WTC11 (cell line): ENCODE measurements at regions not wholly inside any gene's neighbourhood (a gene's known extent, or its start where the extent isn't known, plus 50 kb on each side); places are given as distances from the start of the nearest gene placed in this dataset.

Experiments
- ATAC-seq: fragments of 200-7000 bp; cut with Tn5 transposase; 2 replicates; pipeline ENCODE4 v1.10.0; 2021; ENCODE audit warnings: mild to moderate bottlenecking, moderate library complexity
- CTCF ChIA-PET: fragments of 300-600 bp; sonication (Branson Sonifier 250); formaldehyde crosslinking; loops from one replicate; lab custom pipeline; 2021; ENCODE audit warnings: antibody characterized with exemption; lab: Charles Lee
- POLR2A ChIA-PET: fragments of 350-600 bp; sonication (Branson Sonifier 250); formaldehyde crosslinking; loops from one replicate; lab custom pipeline; 2021; ENCODE audit warnings: antibody characterized with exemption; lab: Charles Lee
- DNase-seq: peaks from one replicate; pipeline ENCODE4 v3.0.0; 2021; ENCODE audit warnings: low spot score
- H3K27ac Mint-ChIP-seq: 2 replicates; pipeline ENCODE4 v1.8.0; 2021; ENCODE audit warnings: mixed read lengths
- H3K27me3 Mint-ChIP-seq: 2 replicates; pipeline ENCODE4 v1.8.0; 2021; ENCODE audit warnings: low read depth, mild to moderate bottlenecking, moderate library complexity, mixed read lengths
- H3K36me3 Mint-ChIP-seq: 2 replicates; pipeline ENCODE4 v1.8.0; 2021; ENCODE audit warnings: mixed read lengths
- H3K4me1 Mint-ChIP-seq: 2 replicates; pipeline ENCODE4 v1.8.0; 2022; ENCODE audit warnings: mixed read lengths
- H3K4me3 Mint-ChIP-seq: 2 replicates; pipeline ENCODE4 v1.8.0; 2021; ENCODE audit warnings: mild to moderate bottlenecking, moderate library complexity, mixed read lengths
- H3K9me3 Mint-ChIP-seq: 2 replicates; pipeline ENCODE4 v1.8.0; 2021; ENCODE audit warnings: mixed read lengths
- AFF4 ChIP-seq: sonication (generic); formaldehyde crosslinking; IDR thresholded peaks from 2 replicates; pipeline ENCODE4 v1.8.1; 2023; ENCODE audit warnings: mild to moderate bottlenecking, missing genetic modification reagents, borderline replicate concordance
- ATF3 ChIP-seq: sonication (generic); formaldehyde crosslinking; conservative IDR thresholded peaks from 2 replicates; pipeline ENCODE4 v1.8.1; 2022; ENCODE audit warnings: mild to moderate bottlenecking, missing genetic modification reagents
- CBFB ChIP-seq: sonication (generic); formaldehyde crosslinking; IDR thresholded peaks from 2 replicates; pipeline ENCODE4 v1.8.1; 2022; ENCODE audit warnings: mild to moderate bottlenecking, low read depth, missing genetic modification reagents
- CREM ChIP-seq: sonication (generic); formaldehyde crosslinking; IDR thresholded peaks from 2 replicates; pipeline ENCODE4 v1.8.1; 2022; ENCODE audit warnings: mild to moderate bottlenecking, missing genetic modification reagents, moderate library complexity
- E2F5 ChIP-seq: sonication (generic); formaldehyde crosslinking; IDR thresholded peaks from 2 replicates; pipeline ENCODE4 v1.8.1; 2022; ENCODE audit warnings: mild to moderate bottlenecking, moderate library complexity, missing genetic modification reagents
- EMX1 ChIP-seq: fragments of 250-450 bp; sonication (Bioruptor Pico); IDR thresholded peaks from 2 replicates; pipeline ENCODE4 v1.8.0; 2021; ENCODE audit warnings: mild to moderate bottlenecking
- ESRRA ChIP-seq: sonication (generic); formaldehyde crosslinking; IDR thresholded peaks from 2 replicates; pipeline ENCODE4 v1.8.1; 2022; ENCODE audit warnings: mild to moderate bottlenecking, missing genetic modification reagents, borderline replicate concordance
- ETV6 ChIP-seq: sonication (generic); formaldehyde crosslinking; IDR thresholded peaks from 2 replicates; pipeline ENCODE4 v1.8.1; 2022; ENCODE audit warnings: mild to moderate bottlenecking, missing genetic modification reagents
- FOXK1 ChIP-seq: sonication (generic); formaldehyde crosslinking; IDR thresholded peaks from 2 replicates; pipeline ENCODE4 v1.8.0; 2022; ENCODE audit warnings: mild to moderate bottlenecking, moderate library complexity, missing genetic modification reagents
- GTF2I ChIP-seq: fragments of 250-450 bp; sonication (Bioruptor Pico); conservative IDR thresholded peaks from 2 replicates; pipeline ENCODE4 v1.4.0; 2021; ENCODE audit warnings: mild to moderate bottlenecking
- JAZF1 ChIP-seq: fragments of 250-450 bp; sonication (Bioruptor Pico); IDR thresholded peaks from 2 replicates; pipeline ENCODE4 v1.9.0; 2021; ENCODE audit warnings: moderate library complexity, mild to moderate bottlenecking, inconsistent platforms
- JUN ChIP-seq: sonication (generic); formaldehyde crosslinking; IDR thresholded peaks from 2 replicates; pipeline ENCODE4 v1.8.0; 2023; ENCODE audit warnings: mild to moderate bottlenecking, missing genetic modification reagents
- MAX ChIP-seq: sonication (generic); formaldehyde crosslinking; IDR thresholded peaks from 2 replicates; pipeline ENCODE4 v1.8.0; 2022; ENCODE audit warnings: mild to moderate bottlenecking, missing genetic modification reagents
- MYBL2 ChIP-seq: sonication (generic); formaldehyde crosslinking; IDR thresholded peaks from 2 replicates; pipeline ENCODE4 v1.8.1; 2023; ENCODE audit warnings: mild to moderate bottlenecking, moderate library complexity, missing genetic modification reagents
- NR1H2 ChIP-seq: sonication (generic); formaldehyde crosslinking; IDR thresholded peaks from 2 replicates; pipeline ENCODE4 v1.9.0; 2021; ENCODE audit warnings: mild to moderate bottlenecking, moderate library complexity, missing genetic modification reagents
- PREB ChIP-seq: sonication (generic); formaldehyde crosslinking; IDR thresholded peaks from 2 replicates; pipeline ENCODE4 v1.8.1; 2022; ENCODE audit warnings: mild to moderate bottlenecking, missing genetic modification reagents, moderate library complexity, borderline replicate concordance
- SMAD3 ChIP-seq: sonication (generic); formaldehyde crosslinking; IDR thresholded peaks from 2 replicates; pipeline ENCODE4 v1.8.0; 2022; ENCODE audit warnings: missing genetic modification reagents, mild to moderate bottlenecking, borderline replicate concordance
- SMAD4 ChIP-seq: sonication (generic); formaldehyde crosslinking; IDR thresholded peaks from 2 replicates; pipeline ENCODE4 v1.8.0; 2022; ENCODE audit warnings: mild to moderate bottlenecking, missing genetic modification reagents
- TCF7 ChIP-seq: sonication (generic); formaldehyde crosslinking; IDR thresholded peaks from 2 replicates; pipeline ENCODE4 v1.8.0; 2022; ENCODE audit warnings: mild to moderate bottlenecking, low read depth, missing genetic modification reagents, moderate library complexity
- ZBTB21 ChIP-seq: sonication (generic); formaldehyde crosslinking; IDR thresholded peaks from 2 replicates; pipeline ENCODE4 v1.8.1; 2023; ENCODE audit warnings: mild to moderate bottlenecking, missing genetic modification reagents, borderline replicate concordance
- ZNF121 ChIP-seq: sonication (generic); formaldehyde crosslinking; IDR thresholded peaks from 2 replicates; pipeline ENCODE4 v1.8.0; 2023; ENCODE audit warnings: missing genetic modification reagents
- ZNF138 ChIP-seq: sonication (generic); formaldehyde crosslinking; conservative IDR thresholded peaks from 2 replicates; pipeline ENCODE4 v1.8.1; 2022; ENCODE audit warnings: mild to moderate bottlenecking, moderate library complexity, missing genetic modification reagents
- ZNF263 ChIP-seq: sonication (generic); formaldehyde crosslinking; IDR thresholded peaks from 2 replicates; pipeline ENCODE4 v1.8.1; 2022; ENCODE audit warnings: low read depth, mild to moderate bottlenecking, moderate library complexity, missing genetic modification reagents
- ZNF416 ChIP-seq: fragments of 250-450 bp; sonication (Bioruptor Pico); IDR thresholded peaks from 2 replicates; pipeline ENCODE4 v1.9.0; 2021; ENCODE audit warnings: mild to moderate bottlenecking, inconsistent platforms
- ZNF423 ChIP-seq: fragments of 250-450 bp; sonication (Bioruptor Pico); IDR thresholded peaks from 2 replicates; pipeline ENCODE4 v2.1.2; 2022; ENCODE audit warnings: mild to moderate bottlenecking, moderate library complexity
- TF ChIP-seq, protein P1 (sequence below): sonication (generic); formaldehyde crosslinking; IDR thresholded peaks from 2 replicates; pipeline ENCODE4 v1.8.1; 2023; ENCODE audit warnings: mild to moderate bottlenecking, missing genetic modification reagents, moderate library complexity
- TF ChIP-seq, protein P2 (sequence below): sonication (generic); formaldehyde crosslinking; conservative IDR thresholded peaks from 2 replicates; pipeline ENCODE4 v1.8.1; 2023; ENCODE audit warnings: mild to moderate bottlenecking, low read depth, missing genetic modification reagents, moderate library complexity

GRCh38 chr1:178643349-178643748 lies 81.7 kb upstream of the RALGPS2 start:
- no peaks in the 10 kb centered on the region for H3K36me3 Mint-ChIP-seq
- TF ChIP-seq EMX1 (CRISPR knock-in tag) (no peak), ATF3 (no peak), MYBL2 (CRISPR knock-in tag) (no peak), GTF2I (CRISPR knock-in tag) (no peak), SMAD4 (no peak), JUN (no peak), E2F5 (CRISPR knock-in tag) (no peak), NR1H2 (CRISPR knock-in tag) (no peak), ZNF416 (CRISPR knock-in tag) (no peak), CREM (CRISPR knock-in tag) (no peak), ZNF263 (CRISPR knock-in tag) (no peak), ZBTB21 (no peak), ESRRA (CRISPR knock-in tag) (no peak)
- TF ChIP-seq, protein P1, sequence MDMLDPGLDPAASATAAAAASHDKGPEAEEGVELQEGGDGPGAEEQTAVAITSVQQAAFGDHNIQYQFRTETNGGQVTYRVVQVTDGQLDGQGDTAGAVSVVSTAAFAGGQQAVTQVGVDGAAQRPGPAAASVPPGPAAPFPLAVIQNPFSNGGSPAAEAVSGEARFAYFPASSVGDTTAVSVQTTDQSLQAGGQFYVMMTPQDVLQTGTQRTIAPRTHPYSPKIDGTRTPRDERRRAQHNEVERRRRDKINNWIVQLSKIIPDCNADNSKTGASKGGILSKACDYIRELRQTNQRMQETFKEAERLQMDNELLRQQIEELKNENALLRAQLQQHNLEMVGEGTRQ (CRISPR knock-in tag): no peak
- H3K4me3 Mint-ChIP-seq: no peak overlapping the region
- ATAC-seq (no peak), DNase-seq (no peak)
- ChIA-PET POLR2A (no interaction called here), CTCF (no interaction called here)
- no peaks in the 10 kb centered on the region for H3K27me3 Mint-ChIP-seq
- H3K9me3 Mint-ChIP-seq: no peaks in the 10 kb centered on the region
- no peak overlapping the region for H3K27ac Mint-ChIP-seq
- peaks cover 36% of the 10 kb centered on the region for H3K4me1 Mint-ChIP-seq

DNA sequence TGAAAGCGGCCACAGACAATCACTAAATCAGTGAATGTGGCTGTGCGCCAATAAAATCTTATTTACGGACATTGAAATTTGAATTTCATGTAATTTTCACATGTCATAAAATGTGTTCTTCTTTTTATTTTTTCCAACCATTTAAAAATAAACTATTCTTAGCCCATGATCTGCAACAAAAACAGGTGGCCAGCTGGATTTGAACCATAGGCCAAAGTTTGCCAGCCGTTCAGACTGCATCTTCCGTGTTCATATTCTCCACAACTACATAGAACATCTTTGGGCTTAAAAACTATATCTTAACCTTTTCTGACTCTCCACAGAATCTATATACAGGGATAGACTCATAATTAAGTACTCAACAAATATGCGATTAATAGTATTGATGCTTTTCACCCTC lies 81.2 kb upstream of the RALGPS2 start:
- DNase-seq: no peak
- ATAC-seq: no peak
- CTCF ChIA-PET: no interaction called here
- Mint-ChIP-seq H3K36me3 (no peaks in the 10 kb centered on the region), H3K4me3 (no peak overlapping the region), H3K27me3 (no peaks in the 10 kb centered on the region), H3K9me3 (no peaks in the 10 kb centered on the region), H3K4me1 (peaks cover 36% of the 10 kb centered on the region), H3K27ac (no peak overlapping the region; the same call in 1 of the 2 replicates)
- POLR2A ChIA-PET: no interaction called here
- TF ChIP-seq FOXK1: no peak
- TF ChIP-seq JUN: no peak
- no peak for TF ChIP-seq PREB (CRISPR knock-in tag)
- no peak for TF ChIP-seq E2F5 (CRISPR knock-in tag)
- no peak for TF ChIP-seq ZNF121 (CRISPR knock-in tag)
- TF ChIP-seq ETV6 (CRISPR knock-in tag): no peak
- TF ChIP-seq MAX (CRISPR knock-in tag): no peak
- no peak for TF ChIP-seq GTF2I (CRISPR knock-in tag)
- no peak for TF ChIP-seq ZNF138 (CRISPR knock-in tag)
- TF ChIP-seq CBFB (CRISPR knock-in tag): no peak
- no peak for TF ChIP-seq TCF7
- TF ChIP-seq, protein P2, sequence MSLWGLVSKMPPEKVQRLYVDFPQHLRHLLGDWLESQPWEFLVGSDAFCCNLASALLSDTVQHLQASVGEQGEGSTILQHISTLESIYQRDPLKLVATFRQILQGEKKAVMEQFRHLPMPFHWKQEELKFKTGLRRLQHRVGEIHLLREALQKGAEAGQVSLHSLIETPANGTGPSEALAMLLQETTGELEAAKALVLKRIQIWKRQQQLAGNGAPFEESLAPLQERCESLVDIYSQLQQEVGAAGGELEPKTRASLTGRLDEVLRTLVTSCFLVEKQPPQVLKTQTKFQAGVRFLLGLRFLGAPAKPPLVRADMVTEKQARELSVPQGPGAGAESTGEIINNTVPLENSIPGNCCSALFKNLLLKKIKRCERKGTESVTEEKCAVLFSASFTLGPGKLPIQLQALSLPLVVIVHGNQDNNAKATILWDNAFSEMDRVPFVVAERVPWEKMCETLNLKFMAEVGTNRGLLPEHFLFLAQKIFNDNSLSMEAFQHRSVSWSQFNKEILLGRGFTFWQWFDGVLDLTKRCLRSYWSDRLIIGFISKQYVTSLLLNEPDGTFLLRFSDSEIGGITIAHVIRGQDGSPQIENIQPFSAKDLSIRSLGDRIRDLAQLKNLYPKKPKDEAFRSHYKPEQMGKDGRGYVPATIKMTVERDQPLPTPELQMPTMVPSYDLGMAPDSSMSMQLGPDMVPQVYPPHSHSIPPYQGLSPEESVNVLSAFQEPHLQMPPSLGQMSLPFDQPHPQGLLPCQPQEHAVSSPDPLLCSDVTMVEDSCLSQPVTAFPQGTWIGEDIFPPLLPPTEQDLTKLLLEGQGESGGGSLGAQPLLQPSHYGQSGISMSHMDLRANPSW (CRISPR knock-in tag): no peak
- TF ChIP-seq AFF4 (CRISPR knock-in tag): no peak
- no peak for TF ChIP-seq ZNF423 (CRISPR knock-in tag)
- TF ChIP-seq SMAD3 (CRISPR knock-in tag): no peak
- TF ChIP-seq JAZF1 (CRISPR knock-in tag): no peak
